MM.1S (cell line): ENCODE measurements at regions not wholly inside any gene's neighbourhood (a gene's known extent, or its start where the extent isn't known, plus 50 kb on each side); places are given as distances from the start of the nearest gene placed in this dataset.

Source experiments
- DNase-seq: peaks from one replicate; pipeline ENCODE4 v3.0.0-alpha.2; 2015
- H2AFZ ChIP-seq: fragments of 300-600 bp; sonication (generic); 2 replicates; pipeline ENCODE4 v1.6.0; 2016; ENCODE audit warnings: antibody characterized with exemption, low read length
- H3F3A ChIP-seq: fragments of 300-600 bp; sonication (generic); 2 replicates; pipeline ENCODE4 v1.6.1; 2016; ENCODE audit warnings: mild to moderate bottlenecking, antibody characterized with exemption, low read length, moderate library complexity, mixed read lengths; ENCODE audit not compliant: insufficient read depth
- H3K27ac ChIP-seq: fragments of 300-600 bp; sonication (generic); 2 replicates; pipeline ENCODE4 v1.5.1; 2016; ENCODE audit warnings: mild to moderate bottlenecking, low read length
- H3K27me3 ChIP-seq: fragments of 300-600 bp; sonication (generic); replicated peaks from 2 replicates; pipeline ENCODE4 v1.6.0; 2016; ENCODE audit warnings: low read length; ENCODE audit not compliant: insufficient read depth
- H3K36me3 ChIP-seq: fragments of 300-600 bp; sonication (generic); replicated peaks from 2 replicates; pipeline ENCODE4 v1.6.1; 2016; ENCODE audit warnings: mild to moderate bottlenecking, low read length, mixed read lengths; ENCODE audit not compliant: insufficient read depth
- H3K4me1 ChIP-seq: fragments of 300-600 bp; sonication (generic); 2 replicates; pipeline ENCODE4 v1.6.1; 2016; ENCODE audit warnings: low read length, mixed read lengths
- H3K4me2 ChIP-seq: fragments of 300-600 bp; sonication (generic); 2 replicates; pipeline ENCODE4 v1.6.0; 2016; ENCODE audit warnings: low read depth, low read length
- H3K4me3 ChIP-seq: fragments of 300-600 bp; sonication (generic); 2 replicates; pipeline ENCODE4 v1.5.1; 2016; ENCODE audit warnings: low read length, mixed read lengths
- H3K79me2 ChIP-seq: fragments of 300-600 bp; sonication (generic); 2 replicates; pipeline ENCODE4 v1.6.1; 2016; ENCODE audit warnings: mixed run types, low read length, mixed read lengths
- H3K9ac ChIP-seq: fragments of 300-600 bp; sonication (generic); 2 replicates; pipeline ENCODE4 v1.6.1; 2016; ENCODE audit warnings: low read length, mixed read lengths
- H3K9me2 ChIP-seq: fragments of 300-600 bp; sonication (generic); replicated peaks from 2 replicates; pipeline ENCODE4 v1.6.1; 2016; ENCODE audit warnings: mild to moderate bottlenecking, low read length, mixed read lengths; ENCODE audit not compliant: insufficient read depth
- H3K9me3 ChIP-seq: fragments of 300-600 bp; sonication (generic); replicated peaks from 2 replicates; pipeline ENCODE4 v1.6.1; 2016; ENCODE audit warnings: mild to moderate bottlenecking, low read length, mixed read lengths; ENCODE audit not compliant: insufficient read depth
- H4K20me1 ChIP-seq: fragments of 300-600 bp; sonication (generic); 2 replicates; pipeline ENCODE4 v1.6.1; 2016; ENCODE audit warnings: mild to moderate bottlenecking, low read length, moderate library complexity, mixed read lengths; ENCODE audit not compliant: insufficient read depth
- CTCF ChIP-seq: fragments of 300-600 bp; sonication (generic); IDR thresholded peaks from 2 replicates; pipeline ENCODE4 v1.5.1; 2016; ENCODE audit warnings: antibody characterized with exemption, low read length, mixed read lengths
- EZH2 ChIP-seq: fragments of 300-600 bp; sonication (generic); optimal IDR thresholded peaks from 2 replicates; pipeline ENCODE3; 2017; ENCODE audit warnings: low read depth, mild to moderate bottlenecking, antibody characterized with exemption, low read length, mixed read lengths
- EZH2phosphoT487 ChIP-seq: fragments of 300-600 bp; sonication (generic); IDR thresholded peaks from 2 replicates; pipeline ENCODE4 v1.6.1; 2018; ENCODE audit warnings: antibody characterized with exemption, low read length

GRCh38 chr2:236415684-236416444, 151.7 kb upstream of the ASB18 start:
- no peaks in the 10 kb centered on the region for H3K9me3 ChIP-seq
- no peak overlapping the region for H3K4me3 ChIP-seq
- no peaks in the 10 kb centered on the region for H3K36me3 ChIP-seq
- H2AFZ ChIP-seq, result no peak overlapping the region
- H3F3A ChIP-seq, result no peaks in the 10 kb centered on the region
- no peaks in the 10 kb centered on the region for H3K79me2 ChIP-seq
- DNase-seq, result no peak
- H3K27me3 ChIP-seq, result no peaks in the 10 kb centered on the region
- no peak overlapping the region for H3K4me2 ChIP-seq
- H3K27ac ChIP-seq, result no peak overlapping the region
- H3K9ac ChIP-seq, result no peak overlapping the region
- H3K9me2 ChIP-seq, result no peaks in the 10 kb centered on the region
- no peaks in the 10 kb centered on the region for H4K20me1 ChIP-seq
- no peaks in the 10 kb centered on the region for H3K4me1 ChIP-seq
- TF ChIP-seq CTCF (no peak), EZH2 (no peak), EZH2phosphoT487 (no peak)

- H4K20me1 ChIP-seq, result no peaks in the 10 kb centered on the region
- H3K9me3 ChIP-seq, result no peaks in the 10 kb centered on the region
- H3F3A ChIP-seq, result no peaks in the 10 kb centered on the region
- H3K9me2 ChIP-seq, result no peaks in the 10 kb centered on the region
- no peaks in the 10 kb centered on the region for H3K36me3 ChIP-seq
- DNase-seq, result no peak
- no peaks in the 10 kb centered on the region for H3K79me2 ChIP-seq
- H2AFZ ChIP-seq, result no peak overlapping the region
- no peak overlapping the region for H3K4me3 ChIP-seq
- H3K4me2 ChIP-seq, result no peak overlapping the region
- H3K27me3 ChIP-seq, result no peaks in the 10 kb centered on the region
- H3K9ac ChIP-seq, result no peak overlapping the region
- no peaks in the 10 kb centered on the region for H3K4me1 ChIP-seq
- H3K27ac ChIP-seq, result no peak overlapping the region
- TF ChIP-seq EZH2, result no peak
- TF ChIP-seq CTCF, result no peak
- no peak for TF ChIP-seq EZH2phosphoT487
These were observed 152.5 kb upstream of the ACKR3 start for GRCh38 chr2:236417150-236417549.

GRCh38 chr2:236430584-236430983, 139.0 kb upstream of the ACKR3 start:
- no peak for DNase-seq
- Histone ChIP-seq H3K4me2 (no peak overlapping the region), H3K9me2 (no peaks in the 10 kb centered on the region), H3K36me3 (no peaks in the 10 kb centered on the region), H3K79me2 (no peaks in the 10 kb centered on the region), H3F3A (no peaks in the 10 kb centered on the region), H3K4me1 (no peaks in the 10 kb centered on the region), H2AFZ (no peak overlapping the region), H4K20me1 (no peaks in the 10 kb centered on the region), H3K9me3 (no peaks in the 10 kb centered on the region), H3K27me3 (no peaks in the 10 kb centered on the region), H3K9ac (no peak overlapping the region), H3K4me3 (no peak overlapping the region), H3K27ac (no peak overlapping the region)
- TF ChIP-seq CTCF (no peak), EZH2phosphoT487 (no peak), EZH2 (no peak)
